Activated CD4-positive, alpha-beta T cell treated with anti-CD3 and anti-CD28 coated beads, Interleukin-2, amount 50 U/mL, for 48 hours (primary cell): ENCODE measurements at regions not wholly inside any gene's neighbourhood (a gene's known extent, or its start where the extent isn't known, plus 50 kb on each side); places are given as distances from the start of the nearest gene placed in this dataset.

Experiments used
- DNase-seq, 2 experiments: peaks; one replicate each; pipeline ENCODE4 v3.0.0-alpha.2; 2020

DNA sequence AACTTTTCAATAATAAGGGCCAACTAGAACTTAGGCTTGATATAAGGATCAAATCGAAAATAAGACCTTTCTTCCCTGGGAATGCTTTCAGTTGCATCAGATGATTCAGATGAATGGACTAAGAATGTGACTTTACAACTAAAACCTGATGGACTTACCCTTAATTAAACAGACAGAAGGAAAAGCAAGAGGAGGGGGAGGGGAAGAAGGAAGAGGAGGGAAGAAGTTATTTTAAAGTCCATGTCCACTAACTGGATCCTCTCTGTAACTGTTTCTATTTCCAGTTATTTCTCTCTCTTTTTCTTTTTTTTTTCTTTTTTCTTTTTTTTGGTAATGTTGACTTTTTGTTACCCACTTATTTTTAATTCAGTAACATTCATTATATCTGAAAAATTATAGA, 486.0 kb downstream of the MAFB start:
- DNase-seq = no peak

GRCh38 chr20:40197691-40198090, 491.3 kb downstream of the MAFB start:
- no peak for DNase-seq

DNA sequence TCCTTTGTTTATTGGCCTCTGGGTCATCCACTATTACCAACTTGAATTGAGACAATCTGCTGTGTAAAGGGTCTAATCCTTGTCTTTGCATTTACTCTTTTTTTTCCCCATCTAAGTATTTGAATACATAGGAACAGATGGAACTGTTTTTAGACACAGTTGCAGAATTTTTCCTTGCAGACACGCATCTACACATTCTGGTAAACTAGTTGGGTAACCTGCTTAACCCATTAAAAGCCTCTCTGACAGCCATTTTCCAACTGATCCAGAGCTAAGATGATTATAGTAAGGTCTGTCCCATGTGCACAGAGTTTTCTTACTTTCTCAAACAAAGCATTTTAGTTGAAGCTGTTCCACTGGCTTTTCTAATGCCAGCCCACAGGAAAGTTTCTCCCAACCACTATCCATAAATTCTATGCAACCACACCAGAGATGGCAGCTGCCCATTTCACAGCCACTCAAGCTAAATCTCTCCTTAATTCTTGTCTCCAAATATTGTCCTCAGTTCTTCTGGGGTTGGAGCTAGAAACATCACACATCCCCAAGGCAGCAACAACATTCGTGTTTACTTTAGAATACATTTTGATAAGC, 492.1 kb downstream of the MAFB start:
- DNase-seq = no peak

DNA sequence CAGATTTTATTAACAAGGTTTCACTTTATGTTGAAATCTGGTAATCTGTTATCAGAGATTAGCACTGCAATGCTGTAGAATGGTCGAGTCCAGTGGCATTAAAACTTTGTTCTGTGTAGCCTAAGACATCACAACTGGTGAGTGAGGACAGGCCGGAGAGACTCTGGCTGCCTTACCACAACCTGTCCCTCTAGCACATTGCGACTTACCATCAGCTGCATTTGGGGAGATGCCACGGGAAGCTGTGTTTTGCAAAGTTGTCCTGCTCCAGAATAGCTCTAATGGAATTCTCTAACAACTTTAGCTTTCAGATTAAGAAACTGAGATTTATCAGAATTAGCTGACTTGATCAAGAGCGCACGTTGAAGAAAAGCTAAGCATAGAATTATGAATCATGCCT, 493.3 kb downstream of the MAFB start:
- no peak for DNase-seq

- DNase-seq = no peak
Measured at GRCh38 chr20:40192529-40192928, 496.5 kb downstream of the MAFB start.

- no peak for DNase-seq
Measured at GRCh38 chr20:40192081-40192480, 497.0 kb downstream of the MAFB start.

- DNase-seq = no peak
Measured at GRCh38 chr20:40191573-40191972, 497.5 kb downstream of the MAFB start.

- no peak for DNase-seq
Measured at GRCh38 chr20:40189621-40190020, 499.4 kb downstream of the MAFB start.

DNA sequence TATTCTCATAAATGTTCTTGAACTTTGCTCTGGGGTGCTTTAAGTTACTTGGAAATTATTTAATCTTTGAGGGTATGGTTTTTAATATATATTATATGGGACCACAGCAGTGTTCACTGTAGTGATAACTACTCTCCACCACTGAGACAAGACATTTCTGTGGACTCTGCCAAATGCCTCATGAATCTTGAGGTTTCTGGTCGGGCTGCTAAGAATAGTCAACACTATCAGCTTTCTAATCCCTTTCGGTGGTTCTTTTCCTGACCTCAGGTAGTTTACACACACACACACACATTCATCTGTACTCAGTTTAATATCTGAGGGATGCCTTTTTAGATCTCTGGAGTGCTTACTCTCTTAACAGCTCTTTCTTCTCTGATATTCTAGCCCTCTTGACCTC, 500.7 kb downstream of the MAFB start:
- DNase-seq = no peak

GRCh38 chr20:40186826-40187225, 502.2 kb downstream of the MAFB start:
- no peak for DNase-seq

DNA sequence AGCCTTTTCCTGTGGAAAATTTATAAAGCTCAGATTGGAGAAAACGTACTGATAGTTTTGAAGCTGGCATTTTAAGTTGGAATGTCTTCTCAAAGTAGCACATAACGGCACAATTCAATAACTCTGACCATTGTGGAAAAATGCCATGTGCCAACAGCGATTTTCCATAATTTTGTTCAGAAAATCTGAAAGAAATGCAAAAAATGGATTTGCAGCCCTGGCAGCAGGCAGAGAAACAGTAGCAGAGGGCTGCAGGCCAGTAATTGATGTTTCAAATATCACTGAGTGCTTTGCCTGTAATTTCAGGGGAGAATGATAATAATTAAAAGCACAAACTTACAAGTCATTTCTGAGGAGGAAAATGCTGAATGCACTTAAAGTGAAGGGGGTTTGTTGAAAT, 507.4 kb downstream of the MAFB start:
- DNase-seq = no peak

- DNase-seq = no peak
Measured at GRCh38 chr20:40176098-40176841, 512.8 kb downstream of the MAFB start.

DNA sequence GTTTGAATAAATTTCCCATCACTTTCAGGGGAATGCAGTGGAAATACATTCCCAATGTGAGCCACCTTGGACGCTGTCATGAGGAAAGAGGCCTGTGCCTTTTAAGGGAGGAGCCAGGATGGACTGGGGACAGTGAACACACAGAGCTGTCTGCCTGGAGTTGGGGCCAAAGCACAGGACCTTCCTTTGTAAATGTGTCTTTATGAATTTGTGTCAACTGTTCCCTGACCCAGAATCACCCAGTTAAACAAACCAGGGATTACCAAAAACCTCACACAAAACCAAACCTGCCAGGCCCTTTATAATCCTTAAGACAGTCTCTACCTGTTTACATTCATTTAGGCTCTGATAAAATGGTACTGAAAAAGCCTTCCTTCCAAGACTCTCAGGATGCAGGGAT, 513.7 kb downstream of the MAFB start:
- DNase-seq = no peak

DNA sequence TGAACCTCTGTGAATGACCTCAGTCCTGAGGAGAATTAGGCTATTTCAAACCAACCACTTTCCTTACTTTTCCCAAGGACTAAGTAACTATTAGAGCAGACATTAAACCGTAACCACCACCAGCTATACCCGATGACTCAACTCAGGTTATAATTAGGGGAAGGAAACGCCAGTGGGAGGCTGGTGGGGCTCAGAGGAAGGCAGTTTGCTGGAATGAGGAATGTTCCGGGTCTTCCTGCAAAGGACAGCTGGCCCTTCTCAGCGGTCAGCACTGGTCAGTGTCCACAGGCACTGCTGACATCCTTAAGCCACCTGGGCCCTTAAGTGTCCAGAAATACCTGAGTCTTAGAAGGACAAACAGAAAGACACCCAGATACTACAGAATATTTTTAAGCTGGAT, 515.2 kb downstream of the MAFB start:
- DNase-seq = no peak

DNA sequence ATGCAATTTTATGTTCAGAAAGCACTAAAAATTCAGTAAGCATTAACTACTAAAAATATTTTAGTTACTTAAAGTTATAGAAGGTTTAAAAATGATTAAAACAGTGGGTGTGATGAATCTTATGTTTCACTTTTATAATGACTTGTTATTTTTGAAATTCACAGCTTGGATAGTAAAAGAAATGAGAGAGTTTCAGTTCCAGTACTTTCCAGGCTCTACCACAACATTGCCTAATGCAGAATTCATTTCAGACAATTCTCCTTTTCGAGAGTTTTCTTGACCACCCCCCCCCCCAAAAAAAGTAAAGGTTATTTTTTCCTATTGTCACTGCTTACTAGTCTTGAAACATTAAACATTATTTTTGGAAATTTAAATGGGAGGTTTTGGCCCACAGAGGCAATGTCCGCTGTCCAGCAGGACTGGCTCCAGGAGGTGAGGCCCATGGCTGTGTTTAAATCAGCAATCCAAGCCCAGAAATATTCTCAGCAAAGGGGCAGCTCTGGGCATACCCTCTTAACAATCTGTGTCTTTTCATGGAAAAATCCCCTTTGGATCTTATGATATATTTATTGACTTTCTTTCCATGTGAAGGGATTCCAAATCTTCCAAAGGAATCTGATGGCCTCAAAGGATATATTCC, 519.9 kb downstream of the MAFB start:
- no peak for DNase-seq

GRCh38 chr20:40161391-40161790, 527.6 kb downstream of the MAFB start:
- no peak for DNase-seq

DNA sequence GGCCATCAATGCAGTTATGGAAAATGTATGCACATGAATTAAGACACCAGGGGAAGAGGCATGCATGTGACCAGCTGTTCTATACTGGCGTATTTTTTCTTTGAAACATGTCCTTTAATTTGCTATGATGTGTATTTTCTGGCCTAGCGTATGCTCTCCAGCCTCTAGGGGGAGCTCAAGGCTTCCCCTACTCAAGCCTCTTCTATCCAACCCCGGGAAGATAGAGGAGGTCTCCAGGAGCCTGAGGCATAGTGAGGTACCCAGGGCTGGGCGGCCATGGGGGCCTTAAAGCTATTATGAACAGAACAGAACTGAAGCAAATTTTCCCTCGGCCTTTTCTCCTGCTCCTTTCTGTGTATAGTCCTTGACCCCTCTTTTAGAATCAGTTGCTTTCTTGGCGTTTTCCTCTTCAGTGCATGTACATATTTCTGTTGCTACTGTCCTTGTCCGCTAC, 528.9 kb downstream of the MAFB start:
- peak; percentile 1 to 14 for DNase-seq

GRCh38 chr20:40159276-40159675, 529.8 kb downstream of the MAFB start:
- no peak for DNase-seq

GRCh38 chr20:40156600-40157317, 532.3 kb downstream of the MAFB start:
- no peak for DNase-seq

GRCh38 chr20:40154514-40154913, 534.5 kb downstream of the MAFB start:
- no peak for DNase-seq

- DNase-seq = no peak
Measured at GRCh38 chr20:40148886-40149285, 540.1 kb downstream of the MAFB start.

- no peak for DNase-seq
Measured at GRCh38 chr20:40146071-40146470, 543.0 kb downstream of the MAFB start.

GRCh38 chr20:40144581-40144980, 544.5 kb downstream of the MAFB start:
- no peak for DNase-seq

- DNase-seq = no peak
Measured at GRCh38 chr20:40134176-40134575, 554.9 kb downstream of the MAFB start.
